ENCODE measurements at regions not wholly inside any gene's neighbourhood (a gene's known extent, or its start where the extent isn't known, plus 50 kb on each side); places are given as distances from the start of the nearest gene placed in this dataset.

GRCh38 chr10:90162271-90162853 lies 461.0 kb downstream of the KIF20B start:
- no peaks in the 10 kb centered on the region for H3K27me3 ChIP-seq
- no peak overlapping the region for H3K4me3 ChIP-seq
- H3K4me1 ChIP-seq: no peaks in the 10 kb centered on the region
- intact Hi-C loops (cut with DNase I): no loop called here
- no peak for DNase-seq
- H3K27ac ChIP-seq: no peak overlapping the region
- TF ChIP-seq POLR2AphosphoS5 (IDR thresholded peaks at IDR 0.05): no peak
- no peak for TF ChIP-seq POLR2A (IDR thresholded peaks at IDR 0.05)
- no peak for TF ChIP-seq CTCF (IDR thresholded peaks at IDR 0.05)
- no peak for TF ChIP-seq EP300 (IDR thresholded peaks at IDR 0.05)
- peaks cover 0 to 3% (median 0%) of the 10 kb centered on the region in 4 donors for H3K9me3 ChIP-seq
- H3K36me3 ChIP-seq: no peaks in the 10 kb centered on the region
- WGBS, 2 donors: 87 to 91% methylated on average over 2 of the region's 2 CpGs

DNA sequence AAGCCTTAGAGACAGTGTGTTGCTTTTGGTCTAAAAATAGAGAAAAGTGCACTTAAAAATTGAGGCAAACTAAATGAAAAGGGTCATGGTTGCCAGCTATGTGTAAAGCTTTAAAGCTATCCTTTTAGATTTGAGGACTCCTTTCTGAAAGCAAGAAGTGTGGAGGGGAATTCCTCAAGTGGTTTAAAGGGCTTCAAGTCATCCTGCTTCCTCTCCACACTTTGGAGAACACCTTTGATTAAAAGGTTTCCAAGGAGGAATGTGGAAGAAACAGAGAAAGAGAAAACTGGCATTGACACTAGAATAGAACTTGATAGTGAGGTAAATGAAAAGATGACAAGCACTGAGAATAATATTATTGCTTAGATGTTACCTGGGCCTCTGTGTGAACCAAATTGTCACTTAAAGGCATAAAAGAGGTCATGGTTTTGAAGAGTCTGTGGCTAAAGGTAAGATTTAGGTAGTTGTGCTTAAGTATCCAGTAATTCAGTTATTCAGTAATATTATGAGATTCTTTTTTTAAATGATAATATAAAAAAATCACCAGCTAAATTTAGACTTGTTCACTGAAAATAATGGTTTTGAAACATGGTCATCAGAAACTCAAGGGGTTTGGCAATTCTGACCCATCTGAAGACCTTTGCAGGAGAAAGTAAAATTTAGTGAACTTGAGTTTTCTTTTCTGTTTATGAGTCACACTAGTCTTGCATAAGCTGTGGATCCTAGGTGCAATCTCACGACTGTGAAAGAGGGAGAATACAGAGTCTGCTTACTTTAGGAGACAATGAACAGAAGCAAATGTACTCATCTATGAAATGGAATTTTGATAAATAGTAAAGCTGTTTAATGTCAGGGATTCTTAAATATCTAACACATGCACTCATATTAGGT lies 466.0 kb downstream of the KIF20B start:
- DNase-seq: no peak
- intact Hi-C loops (cut with DNase I): no loop called here
- TF ChIP-seq EP300 (IDR thresholded peaks at IDR 0.05) (no peak), CTCF (IDR thresholded peaks at IDR 0.05) (no peak), POLR2A (IDR thresholded peaks at IDR 0.05) (no peak), POLR2AphosphoS5 (IDR thresholded peaks at IDR 0.05) (no peak)
- no peak overlapping the region for H3K27ac ChIP-seq
- 12 to 38% methylated on average over 1 of the region's 1 CpG for WGBS, 2 donors
- H3K4me3 ChIP-seq: no peak overlapping the region
- no peaks in the 10 kb centered on the region for H3K27me3 ChIP-seq
- peaks cover 0 to 3% (median 0%) of the 10 kb centered on the region in 4 donors for H3K9me3 ChIP-seq
- no peaks in the 10 kb centered on the region for H3K36me3 ChIP-seq
- no peaks in the 10 kb centered on the region for H3K4me1 ChIP-seq

DNA sequence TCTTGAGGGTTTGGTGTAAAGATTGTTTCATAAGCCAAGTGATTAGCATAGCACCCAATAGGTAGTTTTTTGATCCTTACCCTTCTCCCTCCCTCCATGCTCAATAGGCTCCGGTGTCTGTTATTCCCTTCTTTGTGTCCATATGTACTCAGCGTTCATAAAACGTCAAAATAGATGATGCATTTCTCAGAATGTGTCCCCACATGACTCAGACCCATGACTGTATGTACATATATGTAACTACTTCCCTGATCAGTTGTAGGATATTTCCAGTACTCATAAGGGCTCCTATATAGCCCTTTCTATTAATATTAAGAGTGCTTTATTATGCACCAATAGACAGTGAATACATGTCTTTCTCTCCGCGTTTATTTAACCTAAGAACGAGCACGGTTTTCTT lies 466.9 kb downstream of the KIF20B start:
- DNase-seq: no peak
- peaks cover 0 to 3% (median 0%) of the 10 kb centered on the region in 4 donors for H3K9me3 ChIP-seq
- H3K36me3 ChIP-seq: no peaks in the 10 kb centered on the region
- TF ChIP-seq POLR2A (IDR thresholded peaks at IDR 0.05): no peak
- no peak for TF ChIP-seq CTCF (IDR thresholded peaks at IDR 0.05)
- no peak for TF ChIP-seq POLR2AphosphoS5 (IDR thresholded peaks at IDR 0.05)
- no peak for TF ChIP-seq EP300 (IDR thresholded peaks at IDR 0.05)
- H3K4me3 ChIP-seq: no peak overlapping the region
- intact Hi-C loops (cut with DNase I): no loop called here
- WGBS, 2 donors: 78 to 82% methylated on average over 7 of the region's 7 CpGs
- H3K27ac ChIP-seq: no peak overlapping the region
- no peaks in the 10 kb centered on the region for H3K4me1 ChIP-seq
- H3K27me3 ChIP-seq: no peaks in the 10 kb centered on the region

DNA sequence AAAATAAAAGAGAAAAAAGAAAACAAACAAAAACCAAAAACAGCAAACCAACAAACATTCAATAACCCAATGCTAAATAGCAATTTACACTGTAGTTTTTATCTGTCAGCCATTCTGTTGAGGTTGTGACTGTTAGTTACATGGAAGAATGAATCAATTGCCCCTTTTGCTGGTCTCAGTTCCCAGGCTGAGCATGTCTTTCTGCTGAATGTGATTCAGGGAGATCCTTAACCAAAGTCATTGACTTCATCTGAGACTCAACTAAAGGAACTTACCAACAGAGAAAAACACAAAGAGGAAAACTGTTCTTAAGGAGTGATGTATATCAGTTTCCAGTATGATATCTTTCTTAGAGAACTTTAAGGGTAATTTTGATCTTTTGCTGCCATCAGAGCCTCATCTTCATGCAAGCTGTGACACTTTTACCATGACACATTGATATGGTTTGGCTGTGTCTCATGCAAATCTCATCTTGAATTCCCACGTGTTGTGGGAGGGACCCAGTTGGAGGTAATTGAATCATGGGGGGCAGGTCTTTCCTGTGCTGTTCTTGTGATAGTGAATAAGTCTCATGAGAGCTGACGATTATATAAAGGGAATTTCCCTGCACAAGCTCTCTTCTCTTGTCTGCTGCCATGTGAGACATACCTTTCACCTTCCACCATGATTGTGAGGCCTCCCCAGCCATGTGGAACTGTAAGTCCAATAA lies 469.8 kb downstream of the KIF20B start:
- WGBS, 2 donors: 57 to 67% methylated on average over 2 of the region's 2 CpGs
- no peak for DNase-seq

More for the DNA sequence above, 469.8 kb downstream of the KIF20B start:
- Histone ChIP-seq H3K4me1 (no peaks in the 10 kb centered on the region), H3K27ac (no peak overlapping the region), H3K9me3 (no peaks in the 10 kb centered on the region), H3K4me3 (no peak overlapping the region), H3K27me3 (no peaks in the 10 kb centered on the region), H3K36me3 (no peaks in the 10 kb centered on the region)
- intact Hi-C loops (cut with DNase I): no loop called here
- TF ChIP-seq CTCF (IDR thresholded peaks at IDR 0.05): no peak
- TF ChIP-seq POLR2A (IDR thresholded peaks at IDR 0.05): no peak
- TF ChIP-seq POLR2AphosphoS5 (IDR thresholded peaks at IDR 0.05): no peak
- TF ChIP-seq EP300 (IDR thresholded peaks at IDR 0.05): no peak

Data from sigmoid colon (tissue), 6 donors.